HG03025 (cell line): ENCODE measurements at regions not wholly inside any gene's neighbourhood (a gene's known extent, or its start where the extent isn't known, plus 50 kb on each side); places are given as distances from the start of the nearest gene placed in this dataset.

Source experiments
- ATAC-seq: cut with Tn5 transposase; IDR thresholded peaks from one replicate; pipeline ENCODE4 v1.9.1; 2021; ENCODE audit warnings: mild to moderate bottlenecking, moderate library complexity; ENCODE audit not compliant: unreplicated experiment, low FRiP score

DNA sequence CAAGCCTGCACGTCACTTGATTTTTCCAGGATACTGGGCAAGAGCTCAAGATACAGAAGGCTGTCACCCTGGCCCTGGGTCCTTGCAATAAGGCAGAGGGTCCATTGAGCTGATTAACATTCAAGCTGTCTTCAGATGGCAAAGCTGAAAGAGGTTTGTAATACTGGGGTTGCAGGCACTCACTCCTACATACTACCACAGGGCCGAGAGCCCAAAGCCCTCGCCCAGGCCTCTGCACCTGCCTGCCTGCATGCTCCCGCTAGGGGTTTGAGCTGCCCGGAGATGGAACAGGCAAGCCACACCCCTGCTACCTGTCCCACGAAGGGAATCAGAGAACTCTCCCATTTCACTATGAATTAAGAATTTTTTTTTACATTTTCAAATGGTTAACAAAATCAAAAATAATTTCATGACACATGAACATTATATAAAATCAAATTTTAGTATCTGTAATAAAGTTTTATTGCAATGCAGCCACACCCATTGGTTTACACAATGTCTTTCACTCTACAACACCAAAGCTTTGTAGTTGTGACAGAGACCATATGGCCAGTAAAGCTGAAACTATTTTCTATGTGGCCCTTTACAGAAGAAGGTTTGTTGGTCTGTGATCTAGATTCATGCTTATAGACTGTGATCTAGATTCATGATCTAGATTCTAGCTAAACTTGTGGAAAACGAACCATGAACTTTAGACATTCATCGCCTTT is 530.4 kb upstream of the IGFBP7 start:
- no peak for ATAC-seq

GRCh38 chr4:57639561-57640382 is 529.6 kb upstream of the IGFBP7 start:
- no peak for ATAC-seq

GRCh38 chr4:57635910-57636309 is 525.7 kb upstream of the IGFBP7 start:
- ATAC-seq = no peak

GRCh38 chr4:57633212-57633859 is 523.2 kb upstream of the IGFBP7 start:
- no peak for ATAC-seq

- ATAC-seq = no peak
Observed at GRCh38 chr4:57632564-57632963, 522.4 kb upstream of the IGFBP7 start.

GRCh38 chr4:57631147-57631546 is 521.0 kb upstream of the IGFBP7 start:
- ATAC-seq = no peak

- no peak for ATAC-seq
Observed at GRCh38 chr4:57628004-57628403, 517.8 kb upstream of the IGFBP7 start.

GRCh38 chr4:57614257-57614932 is 504.2 kb upstream of the IGFBP7 start:
- no peak for ATAC-seq

GRCh38 chr4:57612279-57612678 is 502.1 kb upstream of the IGFBP7 start:
- no peak for ATAC-seq

GRCh38 chr4:57607566-57608180 is 497.5 kb upstream of the IGFBP7 start:
- no peak for ATAC-seq

DNA sequence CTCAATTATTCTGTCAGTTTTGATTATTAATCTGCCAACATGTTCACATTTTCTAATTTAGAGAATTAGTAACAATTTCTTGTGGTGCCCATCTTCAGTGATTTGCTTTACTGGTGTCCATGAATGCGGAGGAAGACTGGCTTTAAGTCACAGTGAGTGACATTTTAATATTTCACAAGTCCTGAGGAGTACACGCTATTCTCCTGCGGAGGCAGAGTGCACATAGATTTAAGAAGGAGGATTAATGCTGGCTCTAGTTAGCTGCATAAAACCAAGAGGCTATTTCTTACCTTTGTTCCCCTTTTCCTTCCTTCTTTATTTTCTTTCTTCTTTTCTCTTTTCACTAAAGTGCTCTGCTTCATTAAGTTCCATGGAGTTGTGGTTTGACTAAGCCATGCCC is 495.2 kb upstream of the IGFBP7 start:
- ATAC-seq = no peak

GRCh38 chr4:57602141-57602540 is 492.0 kb upstream of the IGFBP7 start:
- ATAC-seq = no peak

DNA sequence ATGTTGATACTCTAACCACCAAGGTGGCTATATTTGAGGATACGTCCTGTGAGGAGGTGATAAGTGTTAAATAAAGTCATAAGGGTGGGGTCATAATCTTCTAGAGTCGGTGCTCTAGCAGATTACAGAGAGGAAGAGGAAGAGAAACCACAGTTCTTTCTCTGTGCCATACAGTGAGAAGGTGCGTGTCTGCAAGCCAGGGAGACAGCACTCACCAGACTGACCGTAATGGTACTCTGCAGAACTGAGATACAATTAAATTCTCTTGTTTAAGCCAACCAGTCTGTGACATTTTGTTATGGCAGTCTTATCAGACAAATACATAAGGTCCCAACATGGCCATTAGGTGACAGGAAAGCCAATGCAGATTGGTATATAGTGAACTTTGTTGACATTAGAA is 480.9 kb upstream of the IGFBP7 start:
- no peak for ATAC-seq

- ATAC-seq = no peak
Observed at GRCh38 chr4:57588557-57588956, 478.4 kb upstream of the IGFBP7 start.

- ATAC-seq = no peak
Observed at GRCh38 chr4:57580710-57581599, 470.8 kb upstream of the IGFBP7 start.

- no peak for ATAC-seq
Observed at GRCh38 chr4:57575426-57575825, 465.2 kb upstream of the IGFBP7 start.

DNA sequence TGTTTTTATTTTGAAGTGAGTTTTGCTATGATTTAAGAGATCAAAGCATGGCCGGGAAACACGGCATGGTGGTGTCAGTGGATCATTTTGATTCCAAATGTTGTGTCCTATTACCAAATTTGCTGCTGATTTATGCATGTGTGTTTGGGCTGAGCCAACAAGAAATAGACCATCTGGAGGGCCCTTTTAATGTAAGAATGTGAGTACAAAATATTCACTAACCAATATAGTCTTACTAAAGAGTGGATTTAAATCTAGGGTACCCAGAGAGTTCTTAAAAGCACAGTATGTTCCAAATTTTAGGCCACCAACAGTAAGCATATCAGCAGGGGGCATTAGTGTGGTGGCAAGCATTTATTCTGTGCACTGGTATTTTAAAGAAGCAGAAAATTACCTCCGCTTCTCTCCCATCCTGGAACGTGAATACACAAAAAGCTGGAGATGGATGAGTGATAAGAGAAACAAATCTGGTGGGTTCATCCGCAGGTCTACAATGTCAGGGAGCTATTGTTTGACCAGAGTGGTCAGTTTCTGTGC is 444.4 kb upstream of the IGFBP7 start:
- no peak for ATAC-seq

DNA sequence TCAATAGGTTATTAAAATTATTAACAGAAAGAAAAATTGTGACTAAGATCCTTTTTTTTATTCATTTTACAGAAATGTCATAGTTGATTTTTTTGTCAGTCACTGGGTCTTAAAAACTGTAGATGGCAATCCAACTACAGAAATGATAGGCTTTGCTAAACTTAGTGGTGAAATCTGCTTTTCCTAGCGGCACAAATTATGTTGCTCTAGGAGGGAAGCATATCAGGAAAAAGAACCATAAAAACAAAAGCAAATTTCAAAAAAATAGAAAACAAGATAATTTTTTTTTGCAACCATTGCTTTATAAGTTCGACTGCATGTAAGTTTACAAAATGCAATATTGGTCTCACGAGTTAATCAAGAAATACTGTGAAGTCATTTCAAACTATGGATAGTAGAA is 443.5 kb upstream of the IGFBP7 start:
- ATAC-seq = no peak

- ATAC-seq = no peak
Observed at GRCh38 chr4:57550198-57550597, 440.0 kb upstream of the IGFBP7 start.
